CD4-positive, alpha-beta T cell (primary cell): ENCODE measurements at regions not wholly inside any gene's neighbourhood (a gene's known extent, or its start where the extent isn't known, plus 50 kb on each side); places are given as distances from the start of the nearest gene placed in this dataset.

Source experiments
- ATAC-seq: fragments of 200-7000 bp; cut with Tn5 transposase; one replicate; pipeline ENCODE4 v1.10.0; 2022; ENCODE audit warnings: mild to moderate bottlenecking; ENCODE audit not compliant: poor library complexity
- CTCF ChIA-PET: fragments of 350-600 bp; sonication (Branson Sonifier 250); formaldehyde crosslinking; loops from one replicate; lab custom pipeline; 2021; ENCODE audit warnings: antibody characterized with exemption, inconsistent platforms; lab: Charles Lee
- POLR2A ChIA-PET: fragments of 350-600 bp; sonication (Branson Sonifier 250); formaldehyde crosslinking; loops from one replicate; lab custom pipeline; 2021; ENCODE audit warnings: antibody characterized with exemption, inconsistent platforms; lab: Charles Lee
- DNase-seq, 14 experiments: peaks; one replicate each; pipeline ENCODE4 v3.0.0-alpha.2; 2013 to 2020; ENCODE audit warnings: mixed read lengths in 2 of 14
- H3K27ac ChIP-seq, 2 donors: one replicate each; pipeline versions ENCODE4 v1.5.1 to v1.7.0; 2013; ENCODE audit warnings: low read length in 2 of 2, low read depth in 1 of 2, mild to moderate bottlenecking in 1 of 2
- H3K27me3 ChIP-seq, 2 experiments: 1 replicate in 1 of 2; 2 replicates in 1 of 2; pipeline versions ENCODE4 v1.6.1 to v1.7.0; 2013; ENCODE audit warnings: low read length in 2 of 2, control low read depth in 1 of 2, mild to moderate bottlenecking in 1 of 2, moderate library complexity in 1 of 2; ENCODE audit not compliant: insufficient read depth in 2 of 2, control insufficient read depth in 1 of 2
- H3K36me3 ChIP-seq: one replicate; pipeline ENCODE4 v1.6.1; 2013; ENCODE audit warnings: low read length, control low read depth; ENCODE audit not compliant: insufficient read depth
- H3K4me1 ChIP-seq: one replicate; pipeline ENCODE4 v1.6.1; 2013; ENCODE audit warnings: low read length, control low read depth; ENCODE audit not compliant: insufficient read depth
- H3K4me3 ChIP-seq: one replicate; pipeline ENCODE4 v1.5.1; 2013; ENCODE audit warnings: mild to moderate bottlenecking, low read length, moderate library complexity
- H3K9me3 ChIP-seq, 2 experiments: 1 replicate in 1 of 2; 2 replicates in 1 of 2; pipeline versions ENCODE4 v1.6.1 to v1.7.0; 2013; ENCODE audit warnings: low read length in 2 of 2, mild to moderate bottlenecking in 2 of 2, control low read depth in 1 of 2, moderate library complexity in 1 of 2; ENCODE audit not compliant: control insufficient read depth in 1 of 2, insufficient read depth in 1 of 2
- H3K27ac Mint-ChIP-seq: one replicate; pipeline ENCODE4 v1.8.0; 2020; ENCODE audit warnings: mixed read lengths
- H3K27me3 Mint-ChIP-seq: one replicate; pipeline ENCODE4 v1.8.0; 2021; ENCODE audit warnings: mixed read lengths
- H3K36me3 Mint-ChIP-seq: one replicate; pipeline ENCODE4 v1.8.0; 2021; ENCODE audit warnings: low read depth, mixed read lengths
- H3K4me1 Mint-ChIP-seq: one replicate; pipeline ENCODE4 v1.8.0; 2021; ENCODE audit warnings: low read depth, mixed read lengths
- H3K4me3 Mint-ChIP-seq: one replicate; pipeline ENCODE4 v1.8.0; 2020; ENCODE audit warnings: mild to moderate bottlenecking, mixed read lengths
- H3K9me3 Mint-ChIP-seq: one replicate; pipeline ENCODE4 v1.8.0; 2020; ENCODE audit warnings: mixed read lengths
- CTCF ChIP-seq: fragments of 200-600 bp; IDR thresholded peaks from one replicate; pipeline ENCODE4 v1.8.0; 2022; ENCODE audit warnings: antibody characterized with exemption, mild to moderate bottlenecking
- intact Hi-C, 2 experiments: fragments of 100-400 bp; cut with DNase I in 1 of 2; cut with micrococcal nuclease in 1 of 2; formaldehyde crosslinking; loops; one replicate each; pipeline versions ENCODE4 v1.15.1 to v1.9.0; 2023 to 2025; cut with DNase I, micrococcal nuclease

- Mint-ChIP-seq H3K36me3 (no peaks in the 10 kb centered on the region), H3K27me3 (no peaks in the 10 kb centered on the region), H3K4me3 (no peak overlapping the region), H3K27ac (no peak overlapping the region), H3K4me1 (no peaks in the 10 kb centered on the region), H3K9me3 (peaks cover 7% of the 10 kb centered on the region)
- no peaks in the 10 kb centered on the region for H3K4me1 ChIP-seq
- ChIA-PET POLR2A (no interaction called here), CTCF (no interaction called here)
- no peak for DNase-seq
- no peak overlapping the region for H3K27ac ChIP-seq
- intact Hi-C loops = no loop called here
- H3K9me3 ChIP-seq = no peaks in the 10 kb centered on the region
- H3K4me3 ChIP-seq = no peak overlapping the region
- H3K36me3 ChIP-seq = no peaks in the 10 kb centered on the region
- TF ChIP-seq CTCF = no peak
- ATAC-seq = no peak
- no peaks in the 10 kb centered on the region for H3K27me3 ChIP-seq
These were observed 870.8 kb upstream of the SPRY2 start for GRCh38 chr13:81211713-81212112.

GRCh38 chr13:81207636-81208035, 866.7 kb upstream of the SPRY2 start:
- no peak overlapping the region for H3K4me3 ChIP-seq
- no peaks in the 10 kb centered on the region for H3K27me3 Mint-ChIP-seq
- no peak for TF ChIP-seq CTCF
- no peaks in the 10 kb centered on the region for H3K27me3 ChIP-seq
- ATAC-seq (no peak), DNase-seq (no peak)
- H3K27ac ChIP-seq = no peak overlapping the region
- intact Hi-C loops = no loop called here
- ChIA-PET POLR2A (no interaction called here), CTCF (no interaction called here)
- H3K4me3 Mint-ChIP-seq = no peak overlapping the region
- no peaks in the 10 kb centered on the region for H3K4me1 ChIP-seq
- no peaks in the 10 kb centered on the region for H3K4me1 Mint-ChIP-seq
- H3K27ac Mint-ChIP-seq = no peak overlapping the region
- H3K9me3 ChIP-seq = no peaks in the 10 kb centered on the region
- peaks cover 6% of the 10 kb centered on the region for H3K9me3 Mint-ChIP-seq
- no peaks in the 10 kb centered on the region for H3K36me3 Mint-ChIP-seq
- no peaks in the 10 kb centered on the region for H3K36me3 ChIP-seq

GRCh38 chr13:81207231-81207630, 866.3 kb upstream of the SPRY2 start:
- no peak overlapping the region for H3K4me3 Mint-ChIP-seq
- H3K27me3 Mint-ChIP-seq = no peaks in the 10 kb centered on the region
- no peaks in the 10 kb centered on the region for H3K4me1 Mint-ChIP-seq
- Histone ChIP-seq H3K4me1 (no peaks in the 10 kb centered on the region), H3K4me3 (no peak overlapping the region), H3K27ac (no peak overlapping the region), H3K27me3 (no peaks in the 10 kb centered on the region), H3K9me3 (no peaks in the 10 kb centered on the region), H3K36me3 (no peaks in the 10 kb centered on the region)
- CTCF ChIA-PET = no interaction called here
- no peaks in the 10 kb centered on the region for H3K36me3 Mint-ChIP-seq
- TF ChIP-seq CTCF = no peak
- DNase-seq (no peak), ATAC-seq (no peak)
- intact Hi-C loops = no loop called here
- H3K9me3 Mint-ChIP-seq = peaks cover 6% of the 10 kb centered on the region
- no peak overlapping the region for H3K27ac Mint-ChIP-seq
- POLR2A ChIA-PET = no interaction called here
